ENCODE measurements at regions not wholly inside any gene's neighbourhood (a gene's known extent, or its start where the extent isn't known, plus 50 kb on each side); places are given as distances from the start of the nearest gene placed in this dataset.

DNA sequence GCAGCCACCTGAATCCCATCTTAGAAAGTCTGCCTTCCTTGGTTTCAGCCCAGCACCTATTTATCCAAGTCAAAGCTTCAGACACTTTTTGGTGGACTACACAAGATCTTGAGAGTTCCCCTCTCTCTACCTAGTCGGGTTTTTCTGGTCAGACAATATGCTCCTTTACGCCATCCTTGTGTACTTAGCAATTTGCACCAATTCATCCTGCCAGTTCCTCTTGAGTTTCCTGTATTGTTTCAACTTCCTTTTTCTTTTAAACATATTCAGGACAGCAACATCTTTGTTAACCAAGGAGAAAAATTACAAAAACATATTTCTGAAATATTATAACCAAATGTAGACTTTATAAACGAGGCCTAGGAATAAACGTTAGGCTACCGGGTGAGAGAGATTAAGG is 368.2 kb upstream of the CADM1 start:
- TF ChIP-seq CTCF (IDR thresholded peaks at IDR 0.05) (no peak), POLR2AphosphoS5 (IDR thresholded peaks at IDR 0.05) (no peak), POLR2A (IDR thresholded peaks at IDR 0.05) (no peak)

All from prostate gland (tissue), 2 donors.